ENCODE measurements at regions not wholly inside any gene's neighbourhood (a gene's known extent, or its start where the extent isn't known, plus 50 kb on each side); places are given as distances from the start of the nearest gene placed in this dataset.
A peak's percentile ranks its signal among the peaks of the same experiment; 100 is the strongest.

DNA sequence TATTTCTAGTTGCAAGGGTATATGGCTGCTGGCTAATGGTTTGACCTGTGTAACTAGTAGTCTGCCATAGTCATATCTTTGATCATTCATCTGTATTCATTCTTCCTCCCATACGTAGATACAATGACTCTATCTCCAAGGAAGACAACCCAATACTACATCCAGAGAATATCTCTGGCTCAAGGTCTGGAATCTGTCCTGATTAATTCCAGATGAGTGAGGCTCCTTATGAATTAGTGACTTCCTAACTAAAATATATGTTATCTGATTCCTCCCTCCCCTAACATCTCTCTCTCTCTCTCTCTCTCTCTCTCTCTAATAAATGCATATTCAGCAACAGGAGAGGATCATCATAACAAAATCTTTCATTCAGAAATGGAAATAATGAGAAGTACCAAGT, 641.5 kb downstream of the FAT4 start:
- peak; percentile 27; the same call in 1 of the 3 replicates for ATAC-seq
- TF ChIP-seq, protein P1, sequence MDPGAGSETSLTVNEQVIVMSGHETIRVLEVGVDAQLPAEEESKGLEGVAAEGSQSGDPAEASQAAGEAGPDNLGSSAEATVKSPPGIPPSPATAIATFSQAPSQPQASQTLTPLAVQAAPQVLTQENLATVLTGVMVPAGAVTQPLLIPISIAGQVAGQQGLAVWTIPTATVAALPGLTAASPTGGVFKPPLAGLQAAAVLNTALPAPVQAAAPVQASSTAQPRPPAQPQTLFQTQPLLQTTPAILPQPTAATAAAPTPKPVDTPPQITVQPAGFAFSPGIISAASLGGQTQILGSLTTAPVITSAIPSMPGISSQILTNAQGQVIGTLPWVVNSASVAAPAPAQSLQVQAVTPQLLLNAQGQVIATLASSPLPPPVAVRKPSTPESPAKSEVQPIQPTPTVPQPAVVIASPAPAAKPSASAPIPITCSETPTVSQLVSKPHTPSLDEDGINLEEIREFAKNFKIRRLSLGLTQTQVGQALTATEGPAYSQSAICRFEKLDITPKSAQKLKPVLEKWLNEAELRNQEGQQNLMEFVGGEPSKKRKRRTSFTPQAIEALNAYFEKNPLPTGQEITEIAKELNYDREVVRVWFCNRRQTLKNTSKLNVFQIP (CRISPR knock-in tag; IDR thresholded peaks at IDR 0.05; ENCODE audit: borderline replicate concordance, low read depth): no peak
- TF ChIP-seq ZFP3 (CRISPR knock-in tag; IDR thresholded peaks at IDR 0.05) (no peak), ESRRG (CRISPR knock-in tag; IDR thresholded peaks at IDR 0.05) (no peak), ZFP30 (CRISPR knock-in tag; IDR thresholded peaks at IDR 0.05) (no peak), SNAI2 (CRISPR knock-in tag; IDR thresholded peaks at IDR 0.05) (no peak), PPARA (CRISPR knock-in tag; IDR thresholded peaks at IDR 0.05; ENCODE audit: borderline replicate concordance) (no peak), ZNF8 (CRISPR knock-in tag; IDR thresholded peaks at IDR 0.05) (no peak), TOX (CRISPR knock-in tag; IDR thresholded peaks at IDR 0.05; ENCODE audit: borderline replicate concordance) (no peak), OSR1 (CRISPR knock-in tag; IDR thresholded peaks at IDR 0.05) (no peak), GLIS3 (CRISPR knock-in tag; IDR thresholded peaks at IDR 0.05) (no peak), ZC3H10 (CRISPR knock-in tag; IDR thresholded peaks at IDR 0.05) (no peak), BACH2 (CRISPR knock-in tag; IDR thresholded peaks at IDR 0.05; ENCODE audit: borderline replicate concordance) (no peak)
- TF ChIP-seq, protein P2, sequence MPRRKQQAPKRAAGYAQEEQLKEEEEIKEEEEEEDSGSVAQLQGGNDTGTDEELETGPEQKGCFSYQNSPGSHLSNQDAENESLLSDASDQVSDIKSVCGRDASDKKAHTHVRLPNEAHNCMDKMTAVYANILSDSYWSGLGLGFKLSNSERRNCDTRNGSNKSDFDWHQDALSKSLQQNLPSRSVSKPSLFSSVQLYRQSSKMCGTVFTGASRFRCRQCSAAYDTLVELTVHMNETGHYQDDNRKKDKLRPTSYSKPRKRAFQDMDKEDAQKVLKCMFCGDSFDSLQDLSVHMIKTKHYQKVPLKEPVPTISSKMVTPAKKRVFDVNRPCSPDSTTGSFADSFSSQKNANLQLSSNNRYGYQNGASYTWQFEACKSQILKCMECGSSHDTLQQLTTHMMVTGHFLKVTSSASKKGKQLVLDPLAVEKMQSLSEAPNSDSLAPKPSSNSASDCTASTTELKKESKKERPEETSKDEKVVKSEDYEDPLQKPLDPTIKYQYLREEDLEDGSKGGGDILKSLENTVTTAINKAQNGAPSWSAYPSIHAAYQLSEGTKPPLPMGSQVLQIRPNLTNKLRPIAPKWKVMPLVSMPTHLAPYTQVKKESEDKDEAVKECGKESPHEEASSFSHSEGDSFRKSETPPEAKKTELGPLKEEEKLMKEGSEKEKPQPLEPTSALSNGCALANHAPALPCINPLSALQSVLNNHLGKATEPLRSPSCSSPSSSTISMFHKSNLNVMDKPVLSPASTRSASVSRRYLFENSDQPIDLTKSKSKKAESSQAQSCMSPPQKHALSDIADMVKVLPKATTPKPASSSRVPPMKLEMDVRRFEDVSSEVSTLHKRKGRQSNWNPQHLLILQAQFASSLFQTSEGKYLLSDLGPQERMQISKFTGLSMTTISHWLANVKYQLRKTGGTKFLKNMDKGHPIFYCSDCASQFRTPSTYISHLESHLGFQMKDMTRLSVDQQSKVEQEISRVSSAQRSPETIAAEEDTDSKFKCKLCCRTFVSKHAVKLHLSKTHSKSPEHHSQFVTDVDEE (CRISPR knock-in tag; IDR thresholded peaks at IDR 0.05): no peak
- TF ChIP-seq, protein P3, sequence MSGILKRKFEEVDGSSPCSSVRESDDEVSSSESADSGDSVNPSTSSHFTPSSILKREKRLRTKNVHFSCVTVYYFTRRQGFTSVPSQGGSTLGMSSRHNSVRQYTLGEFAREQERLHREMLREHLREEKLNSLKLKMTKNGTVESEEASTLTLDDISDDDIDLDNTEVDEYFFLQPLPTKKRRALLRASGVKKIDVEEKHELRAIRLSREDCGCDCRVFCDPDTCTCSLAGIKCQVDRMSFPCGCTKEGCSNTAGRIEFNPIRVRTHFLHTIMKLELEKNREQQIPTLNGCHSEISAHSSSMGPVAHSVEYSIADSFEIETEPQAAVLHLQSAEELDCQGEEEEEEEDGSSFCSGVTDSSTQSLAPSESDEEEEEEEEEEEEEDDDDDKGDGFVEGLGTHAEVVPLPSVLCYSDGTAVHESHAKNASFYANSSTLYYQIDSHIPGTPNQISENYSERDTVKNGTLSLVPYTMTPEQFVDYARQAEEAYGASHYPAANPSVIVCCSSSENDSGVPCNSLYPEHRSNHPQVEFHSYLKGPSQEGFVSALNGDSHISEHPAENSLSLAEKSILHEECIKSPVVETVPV (CRISPR knock-in tag; IDR thresholded peaks at IDR 0.05): no peak

DNA sequence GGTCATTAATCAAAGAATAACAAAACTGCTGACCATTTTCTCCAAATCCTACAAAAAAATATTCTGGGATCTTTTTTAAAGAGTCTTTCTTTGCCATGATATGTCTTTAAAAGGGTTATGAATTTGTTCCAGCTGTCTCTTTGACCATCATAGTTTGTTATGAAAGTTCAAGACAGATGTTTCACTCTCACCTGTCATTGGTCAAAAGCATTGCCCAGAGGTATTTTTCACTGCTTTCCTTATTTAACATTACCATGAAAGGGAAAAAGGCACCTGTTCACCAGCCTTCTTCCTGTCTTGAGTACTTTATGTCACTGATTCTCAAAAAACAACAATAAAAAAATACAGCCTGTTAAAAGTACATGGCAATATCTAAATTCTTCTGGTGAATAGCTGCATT, 643.8 kb downstream of the FAT4 start:
- ATAC-seq: no peak
- TF ChIP-seq CSDC2 (CRISPR knock-in tag; IDR thresholded peaks at IDR 0.05): no peak

DNA sequence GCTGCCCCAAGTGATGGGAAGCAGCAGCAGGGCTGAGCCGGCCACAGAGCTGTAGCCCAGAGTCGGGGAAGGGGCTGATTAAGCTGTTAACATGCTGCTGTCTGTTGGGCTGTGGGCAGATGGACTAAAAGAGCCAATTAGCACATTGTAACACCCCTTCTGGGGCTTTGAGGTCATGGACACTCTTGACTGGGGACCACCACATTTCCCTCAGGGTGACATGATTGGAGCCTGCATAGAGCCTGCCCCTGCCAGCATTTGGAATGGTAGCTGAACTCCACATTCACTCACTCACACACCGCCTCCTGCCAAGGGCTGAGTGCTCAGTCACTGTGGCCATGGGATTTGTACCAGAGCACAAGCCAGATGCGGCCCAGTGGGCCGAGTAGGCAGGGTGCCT, 646.9 kb downstream of the FAT4 start:
- TF ChIP-seq, protein P2 (CRISPR knock-in tag; IDR thresholded peaks at IDR 0.05): no peak
- TF ChIP-seq ZNF70 (CRISPR knock-in tag; IDR thresholded peaks at IDR 0.05) (no peak), ZNF565 (CRISPR knock-in tag; conservative IDR thresholded peaks at IDR 0.05; ENCODE audit: low read depth) (no peak), ZFP3 (CRISPR knock-in tag; IDR thresholded peaks at IDR 0.05) (no peak), CSDC2 (CRISPR knock-in tag; IDR thresholded peaks at IDR 0.05) (no peak), SNAI2 (CRISPR knock-in tag; IDR thresholded peaks at IDR 0.05) (no peak), OSR1 (CRISPR knock-in tag; IDR thresholded peaks at IDR 0.05) (no peak), PPARA (CRISPR knock-in tag; IDR thresholded peaks at IDR 0.05; ENCODE audit: borderline replicate concordance) (no peak), ZC3H10 (CRISPR knock-in tag; IDR thresholded peaks at IDR 0.05) (no peak), TCF4 (CRISPR knock-in tag; IDR thresholded peaks at IDR 0.05; ENCODE audit: borderline replicate concordance) (no peak), ARNTL (CRISPR knock-in tag; IDR thresholded peaks at IDR 0.05; ENCODE audit: borderline replicate concordance, low read depth) (no peak), ISL1 (CRISPR knock-in tag; IDR thresholded peaks at IDR 0.05) (no peak), ESRRG (CRISPR knock-in tag; IDR thresholded peaks at IDR 0.05) (no peak), ZFP30 (CRISPR knock-in tag; IDR thresholded peaks at IDR 0.05) (no peak)
- TF ChIP-seq, protein P4, sequence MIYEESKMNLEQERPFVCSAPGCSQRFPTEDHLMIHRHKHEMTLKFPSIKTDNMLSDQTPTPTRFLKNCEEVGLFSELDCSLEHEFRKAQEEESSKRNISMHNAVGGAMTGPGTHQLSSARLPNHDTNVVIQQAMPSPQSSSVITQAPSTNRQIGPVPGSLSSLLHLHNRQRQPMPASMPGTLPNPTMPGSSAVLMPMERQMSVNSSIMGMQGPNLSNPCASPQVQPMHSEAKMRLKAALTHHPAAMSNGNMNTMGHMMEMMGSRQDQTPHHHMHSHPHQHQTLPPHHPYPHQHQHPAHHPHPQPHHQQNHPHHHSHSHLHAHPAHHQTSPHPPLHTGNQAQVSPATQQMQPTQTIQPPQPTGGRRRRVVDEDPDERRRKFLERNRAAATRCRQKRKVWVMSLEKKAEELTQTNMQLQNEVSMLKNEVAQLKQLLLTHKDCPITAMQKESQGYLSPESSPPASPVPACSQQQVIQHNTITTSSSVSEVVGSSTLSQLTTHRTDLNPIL (CRISPR knock-in tag; IDR thresholded peaks at IDR 0.05; ENCODE audit: low read depth): no peak
- no peak for ATAC-seq
